IMR-90 (cell line): ENCODE measurements at regions not wholly inside any gene's neighbourhood (a gene's known extent, or its start where the extent isn't known, plus 50 kb on each side); places are given as distances from the start of the nearest gene placed in this dataset.

Experiments used
- ATAC-seq: fragments of 200-7000 bp; cut with Tn5 transposase; 2 replicates; pipeline ENCODE4 v1.9.1; 2020; ENCODE audit warnings: low read depth, mild to moderate bottlenecking, moderate library complexity
- BruUV-seq: library from RNA; stranded (reverse); fragments of 400-500 nt; replicated peaks from 2 replicates; lab custom pipeline; 2021; lab: Mats Ljungman, UMichigan
- CTCF ChIA-PET: fragments of 300-600 bp; formaldehyde crosslinking; extraction: SDS; loops from one replicate; lab custom pipeline; 2021; ENCODE audit warnings: antibody characterized with exemption; lab: Yijun Ruan, JAX
- POLR2A ChIA-PET: fragments of 300-600 bp; sonication (Branson Sonifier 250); formaldehyde crosslinking; loops from one replicate; lab custom pipeline; 2022; ENCODE audit warnings: antibody characterized with exemption; ENCODE audit not compliant: unreplicated experiment; lab: Charles Lee
- DNase-seq: peaks from one replicate; pipeline ENCODE4 v3.0.0; 2013
- H2AFZ ChIP-seq: replicated peaks from 2 replicates; pipeline ENCODE3; 2013; ENCODE audit warnings: low read length, mild to moderate bottlenecking; ENCODE audit not compliant: poor library complexity
- H2AK5ac ChIP-seq: 2 replicates; pipeline ENCODE4 v1.6.1; 2013; ENCODE audit warnings: low read depth, low read length, inconsistent platforms
- H2AK9ac ChIP-seq: replicated peaks from 2 replicates; pipeline ENCODE3; 2013; ENCODE audit warnings: mild to moderate bottlenecking, low read depth, low read length, moderate library complexity; ENCODE audit not compliant: poor library complexity
- H2BK120ac ChIP-seq: 2 replicates; pipeline ENCODE4 v1.6.1; 2013; ENCODE audit warnings: low read depth, low read length, inconsistent platforms
- H2BK15ac ChIP-seq: 3 replicates; pipeline ENCODE4 v1.6.1; 2013; ENCODE audit warnings: low read depth, low read length, inconsistent platforms
- H2BK20ac ChIP-seq: 2 replicates; pipeline ENCODE4 v1.6.1; 2013; ENCODE audit warnings: low read depth, mild to moderate bottlenecking, inconsistent platforms, low read length, moderate library complexity
- H2BK5ac ChIP-seq: 2 replicates; pipeline ENCODE4 v1.6.1; 2013; ENCODE audit warnings: mild to moderate bottlenecking, low read depth, low read length, inconsistent platforms; ENCODE audit not compliant: poor library complexity, severe bottlenecking
- H3K14ac ChIP-seq: replicated peaks from 2 replicates; pipeline ENCODE4 v1.6.1; 2013; ENCODE audit warnings: low read depth, low read length, inconsistent platforms
- H3K18ac ChIP-seq: 2 replicates; pipeline ENCODE4 v1.6.1; 2013; ENCODE audit warnings: low read depth, low read length, control low read depth
- H3K23ac ChIP-seq: 2 replicates; pipeline ENCODE4 v1.6.1; 2013; ENCODE audit warnings: low read depth, low read length, inconsistent platforms
- H3K27ac ChIP-seq: 2 replicates; pipeline ENCODE4 v1.5.1; 2013; ENCODE audit warnings: mild to moderate bottlenecking, control low read depth, low read length; ENCODE audit not compliant: insufficient read depth
- H3K27me3 ChIP-seq: 2 replicates; pipeline ENCODE4 v1.6.1; 2013; ENCODE audit warnings: low read length; ENCODE audit not compliant: control insufficient read depth, insufficient read depth
- H3K36me3 ChIP-seq: 2 replicates; pipeline ENCODE4 v1.6.1; 2013; ENCODE audit warnings: low read length, mixed read lengths; ENCODE audit not compliant: control insufficient read depth, insufficient read depth
- H3K4ac ChIP-seq: 2 replicates; pipeline ENCODE4 v1.6.1; 2013; ENCODE audit warnings: low read depth, low read length, inconsistent platforms
- H3K4me1 ChIP-seq: 2 replicates; pipeline ENCODE4 v1.6.1; 2013; ENCODE audit warnings: low read length, mixed read lengths; ENCODE audit not compliant: control insufficient read depth, insufficient read depth
- H3K4me2 ChIP-seq: 2 replicates; pipeline ENCODE4 v1.6.1; 2013; ENCODE audit warnings: low read depth, mild to moderate bottlenecking, control low read depth, low read length, moderate library complexity
- H3K4me3 ChIP-seq: 2 replicates; pipeline ENCODE4 v1.5.1; 2013; ENCODE audit warnings: low read depth, mild to moderate bottlenecking, control low read depth, low read length, moderate library complexity; ENCODE audit not compliant: insufficient read depth
- H3K56ac ChIP-seq: 2 replicates; pipeline ENCODE4 v1.6.1; 2013; ENCODE audit warnings: low read length, inconsistent platforms; ENCODE audit not compliant: insufficient read depth; ENCODE audit errors: extremely low read depth
- H3K79me1 ChIP-seq, 2 experiments: 2 replicates each; pipeline ENCODE4 v1.6.1; 2013; ENCODE audit warnings: low read length in 2 of 2, inconsistent platforms in 1 of 2, low read depth in 1 of 2
- H3K9ac ChIP-seq: 2 replicates; pipeline ENCODE4 v1.6.1; 2013; ENCODE audit warnings: low read depth, low read length, control low read depth
- H3K9me1 ChIP-seq: 2 replicates; pipeline ENCODE4 v1.6.1; 2013; ENCODE audit warnings: low read length, inconsistent platforms; ENCODE audit not compliant: insufficient read depth
- H3K9me3 ChIP-seq: 2 replicates; pipeline ENCODE4 v1.6.1; 2013; ENCODE audit warnings: low read length; ENCODE audit not compliant: control insufficient read depth, insufficient read depth
- H4K20me1 ChIP-seq: 2 replicates; pipeline ENCODE4 v1.6.1; 2013; ENCODE audit warnings: low read length, inconsistent platforms; ENCODE audit not compliant: insufficient read depth
- H4K5ac ChIP-seq: 2 replicates; pipeline ENCODE4 v1.6.1; 2013; ENCODE audit warnings: mild to moderate bottlenecking, low read depth, low read length, control low read depth
- H4K8ac ChIP-seq, 2 experiments: 2 replicates each; pipeline ENCODE4 v1.6.1; 2013; ENCODE audit warnings: low read depth in 2 of 2, low read length in 2 of 2, control low read depth in 1 of 2, inconsistent platforms in 1 of 2
- H4K91ac ChIP-seq: 2 replicates; pipeline ENCODE4 v1.6.1; 2013; ENCODE audit warnings: low read depth, low read length, inconsistent platforms; ENCODE audit not compliant: insufficient read depth
- BHLHE40 ChIP-seq: fragments of 150-350 bp; IDR thresholded peaks from 2 replicates; pipeline ENCODE4 v1.6.1; 2016; ENCODE audit warnings: mild to moderate bottlenecking, low read depth, low read length
- CEBPB ChIP-seq: IDR thresholded peaks from 2 replicates; pipeline ENCODE4 v1.6.1; 2012; ENCODE audit warnings: low read depth, low read length, improper control_type of control experiment
- CHD1 ChIP-seq: IDR thresholded peaks from 2 replicates; pipeline ENCODE4 v1.6.1; 2012; ENCODE audit warnings: low read depth, low read length, improper control_type of control experiment
- CTCF ChIP-seq: conservative IDR thresholded peaks from 2 replicates; pipeline ENCODE4 v1.5.1; 2012; ENCODE audit warnings: mild to moderate bottlenecking, low read depth, low read length, improper control_type of control experiment
- FOS ChIP-seq: fragments of 150-350 bp; IDR thresholded peaks from 2 replicates; pipeline ENCODE4 v1.6.1; 2016; ENCODE audit warnings: low read depth, low read length
- MAFK ChIP-seq: IDR thresholded peaks from 2 replicates; pipeline ENCODE4 v1.6.1; 2012; ENCODE audit warnings: low read depth, low read length, improper control_type of control experiment
- MAZ ChIP-seq: IDR thresholded peaks from 2 replicates; pipeline ENCODE4 v1.6.1; 2012; ENCODE audit warnings: low read depth, mild to moderate bottlenecking, low read length, improper control_type of control experiment, moderate library complexity, borderline replicate concordance
- MXI1 ChIP-seq: IDR thresholded peaks from 2 replicates; pipeline ENCODE4 v1.6.1; 2012; ENCODE audit warnings: low read depth, mild to moderate bottlenecking, low read length, moderate library complexity, borderline replicate concordance
- NFE2L2 ChIP-seq: fragments of 150-350 bp; IDR thresholded peaks from 2 replicates; pipeline ENCODE4 v1.6.1; 2016; ENCODE audit warnings: low read depth, mild to moderate bottlenecking, low read length
- POLR2A ChIP-seq: IDR thresholded peaks from 2 replicates; pipeline ENCODE4 v1.6.1; 2012; ENCODE audit warnings: mild to moderate bottlenecking, low read depth, low read length
- RAD21 ChIP-seq: IDR thresholded peaks from 2 replicates; pipeline ENCODE4 v1.6.1; 2012; ENCODE audit warnings: low read length, improper control_type of control experiment
- RCOR1 ChIP-seq: IDR thresholded peaks from 2 replicates; pipeline ENCODE4 v1.6.1; 2012; ENCODE audit warnings: mild to moderate bottlenecking, low read length, improper control_type of control experiment; ENCODE audit not compliant: insufficient replicate concordance
- RFX5 ChIP-seq: IDR thresholded peaks from 2 replicates; pipeline ENCODE4 v1.8.0; 2012; ENCODE audit warnings: low read depth, mild to moderate bottlenecking, low read length, moderate library complexity
- SMC3 ChIP-seq: fragments of 150-350 bp; IDR thresholded peaks from 2 replicates; pipeline ENCODE4 v1.6.1; 2016; ENCODE audit warnings: low read depth, mild to moderate bottlenecking, antibody characterized with exemption, low read length, moderate library complexity
- WGBS, 2 experiments: methylation state at CpG; one replicate each; pipeline versions ENCODE4 v1.1.5 to v1.1.7; 2013; ENCODE audit warnings: missing lambda C conversion rate in 2 of 2; ENCODE audit not compliant: insufficient read length in 1 of 2; ENCODE audit errors: extremely low coverage in 2 of 2; 5-methylcytosine and 5-hydroxymethylcytosine counted together
- dilution Hi-C: fragments of 300-500 bp; cut with HindIII; formaldehyde crosslinking; loops from one replicate; pipeline ENCODE4 v1.14.3; 2018; ENCODE audit warnings: low sequenced_read_pairs; ENCODE audit not compliant: unreplicated experiment
- in situ Hi-C: fragments of 300-500 bp; cut with MboI; formaldehyde crosslinking; loops from 3 replicates; pipeline ENCODE4 v1.14.3; 2019; ENCODE audit warnings: low sequenced_read_pairs, inconsistent platforms, mixed read lengths
- intact Hi-C: fragments of 100-400 bp; cut with micrococcal nuclease; formaldehyde crosslinking; loops from 2 replicates; pipeline ENCODE4 v1.10.0; 2022
- TF ChIP-seq, protein P1 (sequence below): fragments of 150-350 bp; IDR thresholded peaks from 2 replicates; pipeline ENCODE4 v1.6.1; 2016; ENCODE audit warnings: low read depth, mild to moderate bottlenecking, low read length, moderate library complexity, borderline replicate concordance
- TF ChIP-seq, protein P2 (sequence below): fragments of 150-350 bp; IDR thresholded peaks from 2 replicates; pipeline ENCODE4 v1.6.1; 2017; ENCODE audit warnings: mild to moderate bottlenecking, antibody characterized with exemption, low read length, low read depth

DNA sequence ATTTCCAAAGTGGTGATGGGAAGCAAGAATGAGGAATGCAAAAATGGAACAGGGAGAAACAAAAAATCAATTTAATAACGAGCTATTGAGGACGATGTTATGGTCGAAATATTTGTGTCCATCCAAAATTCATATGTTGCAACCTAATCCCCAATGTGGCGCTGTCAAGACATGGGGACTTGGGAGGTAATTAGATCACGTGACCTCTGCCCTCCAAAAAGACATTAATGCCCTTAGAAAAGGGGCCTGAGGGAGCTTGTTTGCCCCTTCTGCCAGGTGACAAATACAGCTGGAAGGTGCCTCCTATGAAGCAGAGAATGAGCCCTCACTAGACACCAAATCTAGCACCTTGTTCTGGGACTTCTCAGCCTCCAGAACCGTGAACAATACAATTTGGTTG, 315.2 kb upstream of the CDH9 start:
- no peak overlapping the region for H3K4me3 ChIP-seq
- H3K9me3 ChIP-seq: no peaks in the 10 kb centered on the region
- no peak overlapping the region for H4K8ac ChIP-seq
- H3K36me3 ChIP-seq: no peaks in the 10 kb centered on the region
- no peak overlapping the region for H3K27ac ChIP-seq
- no peak overlapping the region for H2AK5ac ChIP-seq
- no peak overlapping the region for H3K4me2 ChIP-seq
- DNase-seq: no peak
- H4K20me1 ChIP-seq: no peaks in the 10 kb centered on the region
- H3K4ac ChIP-seq: no peak overlapping the region
- no peak overlapping the region for H2BK20ac ChIP-seq
- no peaks in the 10 kb centered on the region for H3K27me3 ChIP-seq
- no peak overlapping the region for H3K14ac ChIP-seq
- no peak overlapping the region for H3K9ac ChIP-seq
- no peak overlapping the region for H2AK9ac ChIP-seq
- H3K9me1 ChIP-seq: no peaks in the 10 kb centered on the region
- H2BK15ac ChIP-seq: no peak overlapping the region
- H3K79me1 ChIP-seq: no peaks in the 10 kb centered on the region
- intact Hi-C loops (no loop called here), in situ Hi-C loops (no loop called here), dilution Hi-C loops (no loop called here)
- H3K18ac ChIP-seq: no peak overlapping the region
- no peak overlapping the region for H4K91ac ChIP-seq
- H2AFZ ChIP-seq: no peak overlapping the region
- ATAC-seq: no peak
- no peak for TF ChIP-seq BHLHE40
- no peak for TF ChIP-seq RCOR1
- no peak for TF ChIP-seq MAFK
- no peak for TF ChIP-seq NFE2L2
- TF ChIP-seq, protein P1, sequence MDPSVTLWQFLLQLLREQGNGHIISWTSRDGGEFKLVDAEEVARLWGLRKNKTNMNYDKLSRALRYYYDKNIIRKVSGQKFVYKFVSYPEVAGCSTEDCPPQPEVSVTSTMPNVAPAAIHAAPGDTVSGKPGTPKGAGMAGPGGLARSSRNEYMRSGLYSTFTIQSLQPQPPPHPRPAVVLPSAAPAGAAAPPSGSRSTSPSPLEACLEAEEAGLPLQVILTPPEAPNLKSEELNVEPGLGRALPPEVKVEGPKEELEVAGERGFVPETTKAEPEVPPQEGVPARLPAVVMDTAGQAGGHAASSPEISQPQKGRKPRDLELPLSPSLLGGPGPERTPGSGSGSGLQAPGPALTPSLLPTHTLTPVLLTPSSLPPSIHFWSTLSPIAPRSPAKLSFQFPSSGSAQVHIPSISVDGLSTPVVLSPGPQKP: no peak
- TF ChIP-seq CEBPB: no peak
- TF ChIP-seq CHD1: no peak
- TF ChIP-seq, protein P2, sequence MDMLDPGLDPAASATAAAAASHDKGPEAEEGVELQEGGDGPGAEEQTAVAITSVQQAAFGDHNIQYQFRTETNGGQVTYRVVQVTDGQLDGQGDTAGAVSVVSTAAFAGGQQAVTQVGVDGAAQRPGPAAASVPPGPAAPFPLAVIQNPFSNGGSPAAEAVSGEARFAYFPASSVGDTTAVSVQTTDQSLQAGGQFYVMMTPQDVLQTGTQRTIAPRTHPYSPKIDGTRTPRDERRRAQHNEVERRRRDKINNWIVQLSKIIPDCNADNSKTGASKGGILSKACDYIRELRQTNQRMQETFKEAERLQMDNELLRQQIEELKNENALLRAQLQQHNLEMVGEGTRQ: no peak
- TF ChIP-seq MAZ: no peak
- no peak for TF ChIP-seq MXI1
- no peak for TF ChIP-seq RFX5
- no peak for TF ChIP-seq POLR2A
- no peak for TF ChIP-seq SMC3
- TF ChIP-seq RAD21: no peak
- TF ChIP-seq CTCF: no peak
- TF ChIP-seq FOS: no peak
- H2BK120ac ChIP-seq: no peak overlapping the region
- H3K4me1 ChIP-seq: no peaks in the 10 kb centered on the region
- ChIA-PET POLR2A (no interaction called here), CTCF (interaction anchor here (0.6 kb wide), 1 partner anchor 11 kb away, joined by 3 read pairs; no protein-coding TSS in a partner anchor)
- BruUV-seq: no TSS peak
- no peak overlapping the region for H4K5ac ChIP-seq
- H3K23ac ChIP-seq: no peak overlapping the region
- H2BK5ac ChIP-seq: no peak overlapping the region
- WGBS, 2 experiments: no CpG with 5 or more reads among the region's 6 CpGs
- no peak overlapping the region for H3K56ac ChIP-seq
